SK-N-SH treated with all-trans-retinoic acid at 6 μM for 48 hours (cell line): ENCODE measurements at regions not wholly inside any gene's neighbourhood (a gene's known extent, or its start where the extent isn't known, plus 50 kb on each side); places are given as distances from the start of the nearest gene placed in this dataset.

Source experiments
- ATAC-seq: fragments of 200-7000 bp; cut with Tn5 transposase; 3 replicates; pipeline ENCODE4 v1.9.1; 2020; ENCODE audit warnings: mild to moderate bottlenecking, moderate library complexity
- ARNTL ChIP-seq: fragments of 450-650 bp; formaldehyde crosslinking; IDR thresholded peaks from 2 replicates; pipeline ENCODE4 v1.5.0; 2020; ENCODE audit warnings: low read depth, mild to moderate bottlenecking, moderate library complexity, borderline replicate concordance
- CSDC2 ChIP-seq: fragments of 250-450 bp; sonication (Bioruptor Pico); IDR thresholded peaks from 2 replicates; pipeline ENCODE4 v1.5.0; 2020; ENCODE audit warnings: mild to moderate bottlenecking, moderate library complexity
- ESRRG ChIP-seq: fragments of 250-450 bp; sonication (Bioruptor Pico); IDR thresholded peaks from 2 replicates; pipeline ENCODE4 v1.6.1; 2021; ENCODE audit warnings: mild to moderate bottlenecking
- GLIS3 ChIP-seq: fragments of 250-450 bp; sonication (Bioruptor Pico); IDR thresholded peaks from 2 replicates; pipeline ENCODE4 v1.5.0; 2020; ENCODE audit warnings: mild to moderate bottlenecking, moderate library complexity
- ISL1 ChIP-seq: fragments of 250-450 bp; sonication (Bioruptor Pico); IDR thresholded peaks from 2 replicates; pipeline ENCODE4 v2.1.2; 2022; ENCODE audit warnings: mild to moderate bottlenecking, moderate library complexity
- OSR1 ChIP-seq: fragments of 250-450 bp; sonication (Bioruptor Pico); IDR thresholded peaks from 2 replicates; pipeline ENCODE4 v1.8.0; 2022; ENCODE audit warnings: moderate library complexity, mild to moderate bottlenecking, inconsistent platforms
- PPARA ChIP-seq: fragments of 250-450 bp; sonication (Bioruptor Pico); IDR thresholded peaks from 2 replicates; pipeline ENCODE4 v1.5.0; 2020; ENCODE audit warnings: mild to moderate bottlenecking, borderline replicate concordance
- RARB ChIP-seq: fragments of 250-450 bp; sonication (Bioruptor Pico); IDR thresholded peaks from 2 replicates; pipeline ENCODE4 v1.8.0; 2021; ENCODE audit warnings: mild to moderate bottlenecking, moderate library complexity
- TOX ChIP-seq: fragments of 250-450 bp; sonication (Bioruptor Pico); IDR thresholded peaks from 2 replicates; pipeline ENCODE4 v1.8.0; 2021; ENCODE audit warnings: mild to moderate bottlenecking, moderate library complexity, borderline replicate concordance
- ZFP3 ChIP-seq: fragments of 250-450 bp; sonication (Bioruptor Pico); IDR thresholded peaks from 2 replicates; pipeline ENCODE4 v1.5.0; 2020; ENCODE audit warnings: mild to moderate bottlenecking, moderate library complexity
- ZFP30 ChIP-seq: fragments of 450-650 bp; formaldehyde crosslinking; IDR thresholded peaks from 2 replicates; pipeline ENCODE4 v1.5.0; 2022; ENCODE audit warnings: mild to moderate bottlenecking, moderate library complexity
- ZNF565 ChIP-seq: fragments of 450-650 bp; formaldehyde crosslinking; conservative IDR thresholded peaks from 2 replicates; pipeline ENCODE4 v1.5.0; 2020; ENCODE audit warnings: low read depth, mild to moderate bottlenecking, moderate library complexity
- ZNF70 ChIP-seq: fragments of 450-650 bp; formaldehyde crosslinking; IDR thresholded peaks from 2 replicates; pipeline ENCODE4 v1.5.0; 2020; ENCODE audit warnings: mild to moderate bottlenecking, moderate library complexity
- TF ChIP-seq, protein P1 (sequence below): fragments of 250-450 bp; sonication (Bioruptor Pico); IDR thresholded peaks from 2 replicates; pipeline ENCODE4 v1.8.0; 2020; ENCODE audit warnings: mild to moderate bottlenecking, moderate library complexity, borderline replicate concordance
- TF ChIP-seq, protein P2 (sequence below): fragments of 250-450 bp; sonication (Bioruptor Pico); IDR thresholded peaks from 2 replicates; pipeline ENCODE4 v1.5.0; 2020; ENCODE audit warnings: mild to moderate bottlenecking, moderate library complexity
- TF ChIP-seq, protein P3 (sequence below): fragments of 250-450 bp; sonication (Bioruptor Pico); IDR thresholded peaks from 2 replicates; pipeline ENCODE4 v1.8.0; 2021; ENCODE audit warnings: low read depth, mild to moderate bottlenecking, moderate library complexity, borderline replicate concordance
- TF ChIP-seq, protein P4 (sequence below): fragments of 250-450 bp; sonication (Bioruptor Pico); IDR thresholded peaks from 2 replicates; pipeline ENCODE4 v1.5.1; 2021; ENCODE audit warnings: mild to moderate bottlenecking, moderate library complexity

DNA sequence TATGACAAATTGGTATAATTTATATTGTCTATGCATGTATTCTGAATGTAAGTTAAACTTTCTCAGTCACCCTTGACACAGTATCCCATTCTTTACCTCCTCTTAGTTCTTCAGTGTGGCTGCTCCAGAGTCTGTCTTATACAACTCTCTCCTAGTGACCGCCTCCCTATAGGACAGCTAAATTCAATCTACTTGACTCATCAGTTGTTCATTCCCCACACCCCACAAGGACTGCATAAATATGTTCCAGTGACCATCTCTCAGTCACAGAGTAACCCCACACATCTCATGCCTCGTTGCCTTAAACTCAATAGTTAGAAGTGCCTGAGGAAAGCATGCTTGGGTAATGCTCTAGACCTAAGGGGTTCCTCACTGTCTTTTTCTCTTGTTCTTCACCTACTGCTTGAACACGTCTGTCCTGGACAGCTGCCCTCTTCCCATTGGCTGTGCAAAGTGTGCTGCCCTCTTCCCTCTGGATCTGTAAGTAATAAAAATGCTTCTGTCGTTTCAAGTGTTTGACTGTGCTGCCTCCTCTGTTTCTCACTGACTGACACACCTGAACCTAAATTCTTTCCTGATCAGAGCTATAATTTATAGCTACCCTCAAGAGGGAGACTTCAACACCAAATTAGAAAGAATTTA, 494.6 kb upstream of the GRM3 start:
- ATAC-seq, result no peak
- TF ChIP-seq, protein P1, sequence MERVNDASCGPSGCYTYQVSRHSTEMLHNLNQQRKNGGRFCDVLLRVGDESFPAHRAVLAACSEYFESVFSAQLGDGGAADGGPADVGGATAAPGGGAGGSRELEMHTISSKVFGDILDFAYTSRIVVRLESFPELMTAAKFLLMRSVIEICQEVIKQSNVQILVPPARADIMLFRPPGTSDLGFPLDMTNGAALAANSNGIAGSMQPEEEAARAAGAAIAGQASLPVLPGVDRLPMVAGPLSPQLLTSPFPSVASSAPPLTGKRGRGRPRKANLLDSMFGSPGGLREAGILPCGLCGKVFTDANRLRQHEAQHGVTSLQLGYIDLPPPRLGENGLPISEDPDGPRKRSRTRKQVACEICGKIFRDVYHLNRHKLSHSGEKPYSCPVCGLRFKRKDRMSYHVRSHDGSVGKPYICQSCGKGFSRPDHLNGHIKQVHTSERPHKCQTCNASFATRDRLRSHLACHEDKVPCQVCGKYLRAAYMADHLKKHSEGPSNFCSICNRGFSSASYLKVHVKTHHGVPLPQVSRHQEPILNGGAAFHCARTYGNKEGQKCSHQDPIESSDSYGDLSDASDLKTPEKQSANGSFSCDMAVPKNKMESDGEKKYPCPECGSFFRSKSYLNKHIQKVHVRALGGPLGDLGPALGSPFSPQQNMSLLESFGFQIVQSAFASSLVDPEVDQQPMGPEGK, result no peak
- TF ChIP-seq ARNTL (no peak), ESRRG (CRISPR knock-in tag) (no peak), ZNF565 (CRISPR knock-in tag) (no peak), RARB (CRISPR knock-in tag) (no peak), OSR1 (CRISPR knock-in tag) (no peak), ZNF70 (CRISPR knock-in tag) (no peak), ZFP30 (CRISPR knock-in tag) (no peak), ZFP3 (CRISPR knock-in tag) (no peak), TOX (CRISPR knock-in tag) (no peak), CSDC2 (CRISPR knock-in tag) (no peak), GLIS3 (CRISPR knock-in tag) (no peak), ISL1 (no peak)
- TF ChIP-seq, protein P2, sequence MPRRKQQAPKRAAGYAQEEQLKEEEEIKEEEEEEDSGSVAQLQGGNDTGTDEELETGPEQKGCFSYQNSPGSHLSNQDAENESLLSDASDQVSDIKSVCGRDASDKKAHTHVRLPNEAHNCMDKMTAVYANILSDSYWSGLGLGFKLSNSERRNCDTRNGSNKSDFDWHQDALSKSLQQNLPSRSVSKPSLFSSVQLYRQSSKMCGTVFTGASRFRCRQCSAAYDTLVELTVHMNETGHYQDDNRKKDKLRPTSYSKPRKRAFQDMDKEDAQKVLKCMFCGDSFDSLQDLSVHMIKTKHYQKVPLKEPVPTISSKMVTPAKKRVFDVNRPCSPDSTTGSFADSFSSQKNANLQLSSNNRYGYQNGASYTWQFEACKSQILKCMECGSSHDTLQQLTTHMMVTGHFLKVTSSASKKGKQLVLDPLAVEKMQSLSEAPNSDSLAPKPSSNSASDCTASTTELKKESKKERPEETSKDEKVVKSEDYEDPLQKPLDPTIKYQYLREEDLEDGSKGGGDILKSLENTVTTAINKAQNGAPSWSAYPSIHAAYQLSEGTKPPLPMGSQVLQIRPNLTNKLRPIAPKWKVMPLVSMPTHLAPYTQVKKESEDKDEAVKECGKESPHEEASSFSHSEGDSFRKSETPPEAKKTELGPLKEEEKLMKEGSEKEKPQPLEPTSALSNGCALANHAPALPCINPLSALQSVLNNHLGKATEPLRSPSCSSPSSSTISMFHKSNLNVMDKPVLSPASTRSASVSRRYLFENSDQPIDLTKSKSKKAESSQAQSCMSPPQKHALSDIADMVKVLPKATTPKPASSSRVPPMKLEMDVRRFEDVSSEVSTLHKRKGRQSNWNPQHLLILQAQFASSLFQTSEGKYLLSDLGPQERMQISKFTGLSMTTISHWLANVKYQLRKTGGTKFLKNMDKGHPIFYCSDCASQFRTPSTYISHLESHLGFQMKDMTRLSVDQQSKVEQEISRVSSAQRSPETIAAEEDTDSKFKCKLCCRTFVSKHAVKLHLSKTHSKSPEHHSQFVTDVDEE (CRISPR knock-in tag), result no peak
- TF ChIP-seq, all 23 proteins: peak for 0

DNA sequence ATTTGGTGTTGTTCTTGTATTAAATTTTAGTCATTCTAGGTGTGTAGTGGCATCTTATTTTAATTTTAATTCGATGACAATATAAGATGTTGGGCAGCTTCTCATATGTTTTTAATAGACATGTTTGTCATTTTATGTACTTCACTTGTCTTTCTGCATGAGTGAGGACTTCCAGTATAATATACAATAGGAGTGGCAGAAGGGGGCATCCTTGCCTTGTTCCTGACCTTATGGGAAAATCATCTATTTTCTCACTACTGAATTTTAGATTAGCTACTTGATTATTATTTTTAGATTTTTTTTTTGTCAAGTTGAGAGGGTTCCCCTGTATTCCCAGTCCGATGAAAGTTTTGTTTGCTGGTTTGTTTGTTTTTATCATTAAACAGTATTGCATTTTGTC, 495.2 kb upstream of the GRM3 start:
- ATAC-seq, result no peak
- TF ChIP-seq ISL1, result no peak
- no peak for TF ChIP-seq ZNF70 (CRISPR knock-in tag)
- no peak for TF ChIP-seq ZFP3 (CRISPR knock-in tag)
- TF ChIP-seq ESRRG (CRISPR knock-in tag), result no peak
- TF ChIP-seq TOX (CRISPR knock-in tag), result no peak
- TF ChIP-seq, protein P2 (CRISPR knock-in tag), result no peak
- TF ChIP-seq, protein P3, sequence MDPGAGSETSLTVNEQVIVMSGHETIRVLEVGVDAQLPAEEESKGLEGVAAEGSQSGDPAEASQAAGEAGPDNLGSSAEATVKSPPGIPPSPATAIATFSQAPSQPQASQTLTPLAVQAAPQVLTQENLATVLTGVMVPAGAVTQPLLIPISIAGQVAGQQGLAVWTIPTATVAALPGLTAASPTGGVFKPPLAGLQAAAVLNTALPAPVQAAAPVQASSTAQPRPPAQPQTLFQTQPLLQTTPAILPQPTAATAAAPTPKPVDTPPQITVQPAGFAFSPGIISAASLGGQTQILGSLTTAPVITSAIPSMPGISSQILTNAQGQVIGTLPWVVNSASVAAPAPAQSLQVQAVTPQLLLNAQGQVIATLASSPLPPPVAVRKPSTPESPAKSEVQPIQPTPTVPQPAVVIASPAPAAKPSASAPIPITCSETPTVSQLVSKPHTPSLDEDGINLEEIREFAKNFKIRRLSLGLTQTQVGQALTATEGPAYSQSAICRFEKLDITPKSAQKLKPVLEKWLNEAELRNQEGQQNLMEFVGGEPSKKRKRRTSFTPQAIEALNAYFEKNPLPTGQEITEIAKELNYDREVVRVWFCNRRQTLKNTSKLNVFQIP (CRISPR knock-in tag), result no peak
- TF ChIP-seq ARNTL, result no peak
- TF ChIP-seq ZNF565 (CRISPR knock-in tag), result no peak
- TF ChIP-seq, all 23 proteins: peak for 0

DNA sequence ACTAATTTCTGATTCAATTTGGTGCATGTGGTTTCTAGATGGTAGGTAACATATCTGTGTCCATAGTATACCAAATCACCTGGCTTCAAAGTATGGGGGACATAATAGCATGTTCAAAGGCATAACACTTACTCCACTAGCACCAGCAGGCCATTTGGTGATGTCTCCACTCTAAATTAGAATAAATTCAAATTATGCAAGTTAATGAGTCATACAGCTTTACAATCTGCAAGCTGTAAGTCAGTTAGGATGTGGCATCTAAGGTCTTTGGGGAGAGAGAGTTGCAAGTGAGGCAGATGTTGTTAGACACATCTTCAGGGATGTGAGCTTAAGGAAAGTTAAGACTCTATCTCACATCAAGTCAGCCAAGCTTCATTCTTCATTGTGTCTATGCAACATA, 506.4 kb upstream of the GRM3 start:
- TF ChIP-seq PPARA (CRISPR knock-in tag), result no peak
- no peak for TF ChIP-seq ZFP3 (CRISPR knock-in tag)
- TF ChIP-seq, protein P4, sequence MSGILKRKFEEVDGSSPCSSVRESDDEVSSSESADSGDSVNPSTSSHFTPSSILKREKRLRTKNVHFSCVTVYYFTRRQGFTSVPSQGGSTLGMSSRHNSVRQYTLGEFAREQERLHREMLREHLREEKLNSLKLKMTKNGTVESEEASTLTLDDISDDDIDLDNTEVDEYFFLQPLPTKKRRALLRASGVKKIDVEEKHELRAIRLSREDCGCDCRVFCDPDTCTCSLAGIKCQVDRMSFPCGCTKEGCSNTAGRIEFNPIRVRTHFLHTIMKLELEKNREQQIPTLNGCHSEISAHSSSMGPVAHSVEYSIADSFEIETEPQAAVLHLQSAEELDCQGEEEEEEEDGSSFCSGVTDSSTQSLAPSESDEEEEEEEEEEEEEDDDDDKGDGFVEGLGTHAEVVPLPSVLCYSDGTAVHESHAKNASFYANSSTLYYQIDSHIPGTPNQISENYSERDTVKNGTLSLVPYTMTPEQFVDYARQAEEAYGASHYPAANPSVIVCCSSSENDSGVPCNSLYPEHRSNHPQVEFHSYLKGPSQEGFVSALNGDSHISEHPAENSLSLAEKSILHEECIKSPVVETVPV (CRISPR knock-in tag), result no peak
- TF ChIP-seq ZNF70 (CRISPR knock-in tag), result no peak
- no peak for TF ChIP-seq GLIS3 (CRISPR knock-in tag)
- no peak for ATAC-seq
